ENCODE measurements at regions not wholly inside any gene's neighbourhood (a gene's known extent, or its start where the extent isn't known, plus 50 kb on each side); places are given as distances from the start of the nearest gene placed in this dataset.
"Not testable (repeated sequence)": the region's sequence is repeated elsewhere in the genome, so short reads cannot be mapped to it uniquely, and the experiment has no call there.

DNA sequence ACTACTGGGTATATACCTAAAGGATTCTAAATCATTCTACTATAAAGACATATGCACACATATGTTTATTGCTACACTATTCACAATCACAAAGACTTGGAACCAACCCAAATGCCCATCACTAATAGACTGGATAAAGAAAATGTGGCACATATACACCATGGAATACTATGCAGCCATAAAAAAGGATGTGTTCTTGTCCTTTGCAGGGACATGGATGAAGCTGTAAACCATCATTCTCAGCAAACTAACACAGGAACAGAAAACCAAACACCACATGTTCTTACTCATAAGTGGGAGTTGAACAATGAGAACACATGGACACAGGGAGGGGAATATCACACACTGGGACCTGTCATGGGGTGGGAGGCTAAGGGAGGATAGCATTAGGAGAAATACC lies 249.0 kb downstream of the SLCO4C1 start:
- not testable (repeated sequence) for DNase-seq

DNA sequence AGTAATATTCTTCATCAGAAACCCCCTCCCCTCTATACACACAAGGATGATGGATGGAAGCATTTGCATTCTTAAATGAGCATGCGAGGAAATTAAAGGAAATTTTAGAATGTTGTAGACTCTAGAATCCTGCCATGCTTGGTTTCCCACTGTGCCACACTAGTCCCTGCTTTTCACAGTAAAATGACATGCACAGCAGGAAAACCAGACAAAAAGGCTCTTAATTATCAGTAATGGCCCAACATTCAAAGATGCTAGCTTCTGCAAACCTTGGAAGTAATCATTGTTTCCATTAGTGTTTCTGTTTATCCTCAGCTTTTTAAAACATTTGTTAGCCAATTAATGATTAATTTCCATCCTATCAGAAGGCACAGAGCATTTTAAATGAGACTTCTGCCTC lies 255.8 kb downstream of the SLCO4C1 start:
- DNase-seq = no peak

DNA sequence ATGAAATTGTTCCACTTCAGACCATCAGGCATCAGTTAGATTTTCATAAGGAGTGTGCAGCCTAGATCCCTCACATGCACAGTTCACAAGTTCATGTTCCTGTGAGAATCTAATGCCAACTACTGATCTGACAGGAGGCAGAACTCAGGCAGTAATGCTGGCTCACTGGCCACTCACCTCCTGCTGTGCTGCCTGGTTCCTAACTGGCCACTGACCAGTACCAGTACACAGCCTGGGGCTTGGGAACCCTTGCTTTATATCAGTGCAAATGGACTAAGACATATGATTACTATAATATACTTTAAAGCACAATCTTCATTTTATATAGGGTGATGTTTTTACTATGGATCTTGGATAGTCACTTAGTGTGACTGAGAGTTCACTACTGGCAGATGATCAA lies 259.2 kb downstream of the SLCO4C1 start:
- DNase-seq = no peak

DNA sequence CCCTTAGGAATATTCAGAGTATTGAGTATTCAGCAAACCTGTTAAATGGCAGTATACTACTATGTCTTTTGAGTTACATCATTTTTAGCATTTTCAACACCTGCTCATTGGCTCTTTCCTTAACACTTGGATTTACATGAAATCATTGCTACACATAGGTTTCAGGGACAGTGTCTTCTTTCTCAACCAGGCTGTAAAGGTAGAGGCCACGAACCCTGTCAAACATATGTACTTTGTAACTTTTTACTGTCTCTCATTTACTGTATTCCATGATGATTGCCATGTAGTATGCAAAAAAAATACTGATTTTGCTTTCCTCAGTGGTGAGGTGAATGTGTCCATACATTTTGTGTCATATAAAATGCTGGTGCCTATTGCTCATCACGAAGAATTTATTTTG lies 264.4 kb downstream of the SLCO4C1 start:
- no peak for DNase-seq

- no peak for DNase-seq
Observed at GRCh38 chr5:102018690-102019089, 277.4 kb downstream of the SLCO4C1 start.

- DNase-seq = no peak
Observed at GRCh38 chr5:102018279-102018678, 277.8 kb downstream of the SLCO4C1 start.

GRCh38 chr5:102014371-102014770 lies 281.7 kb downstream of the SLCO4C1 start:
- no peak for DNase-seq

DNA sequence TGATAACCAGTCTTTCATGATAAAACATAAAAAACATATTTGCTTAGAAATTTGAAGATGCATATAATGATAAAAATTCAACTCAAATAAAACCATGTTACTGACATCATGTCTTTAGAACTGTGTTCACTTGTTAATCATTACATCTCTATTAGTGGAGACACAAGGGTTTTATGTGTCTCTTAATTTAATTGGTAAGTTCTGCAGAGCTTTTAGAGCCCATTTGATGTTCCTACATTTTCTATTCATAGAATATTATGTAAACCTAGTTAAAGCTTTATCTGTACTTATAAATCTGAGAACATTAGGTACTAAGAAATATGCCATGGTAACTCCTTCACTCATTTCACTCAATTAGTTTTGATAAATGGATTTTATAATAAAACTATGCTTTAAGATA lies 285.4 kb downstream of the SLCO4C1 start:
- DNase-seq = no peak

GRCh38 chr5:101997235-101997634 lies 298.8 kb downstream of the SLCO4C1 start:
- no peak for DNase-seq

DNA sequence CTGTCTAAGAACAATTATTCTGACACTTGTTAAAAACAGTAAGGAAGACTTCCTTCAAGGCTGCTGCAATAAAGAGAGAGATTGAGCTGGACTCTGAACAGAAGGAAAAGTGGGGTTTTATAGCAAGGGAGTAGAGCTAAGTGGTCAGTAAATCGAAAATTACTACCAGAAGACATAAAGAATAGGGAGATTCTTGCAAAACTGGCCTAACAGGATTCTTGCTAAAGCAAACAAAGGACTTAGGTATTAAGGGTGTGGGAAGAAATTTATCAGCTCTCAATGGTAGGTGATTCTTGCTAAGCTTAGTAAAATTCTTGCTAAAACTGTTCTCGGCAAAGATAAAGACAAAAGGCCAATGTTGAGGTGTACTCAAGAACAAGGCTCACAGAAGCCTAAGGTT lies 300.5 kb downstream of the SLCO4C1 start:
- no peak for DNase-seq

- no peak for DNase-seq
Observed at GRCh38 chr5:101991486-101991885, 304.6 kb downstream of the SLCO4C1 start.

- no peak for DNase-seq
Observed at GRCh38 chr5:101989659-101990058, 306.4 kb downstream of the SLCO4C1 start.

GRCh38 chr5:101977729-101978345 lies 318.2 kb downstream of the SLCO4C1 start:
- DNase-seq = no peak

DNA sequence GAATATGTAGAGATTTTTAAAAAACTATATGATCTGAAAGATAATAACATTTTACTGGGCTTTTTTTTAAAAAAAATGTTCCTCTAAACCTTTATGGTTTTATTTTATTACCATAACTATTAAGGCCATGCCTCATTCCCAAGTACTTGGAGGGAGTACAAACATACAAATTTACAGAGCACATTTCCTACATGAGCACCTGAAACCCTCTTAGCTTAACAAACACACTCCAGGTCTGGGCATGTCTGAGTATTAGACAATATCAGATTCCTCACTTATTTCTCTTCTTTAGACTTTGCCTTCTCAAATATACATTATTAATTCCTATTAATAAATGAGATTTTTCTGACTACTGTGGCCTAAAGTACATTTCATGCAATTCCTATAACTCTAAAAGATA lies 319.2 kb downstream of the SLCO4C1 start:
- DNase-seq = no peak

- no peak for DNase-seq
Observed at GRCh38 chr5:101969742-101970141, 326.3 kb downstream of the SLCO4C1 start.

- DNase-seq = no peak
Observed at GRCh38 chr5:101966476-101966875, 329.6 kb downstream of the SLCO4C1 start.

GRCh38 chr5:101955891-101956290 lies 340.2 kb downstream of the SLCO4C1 start:
- DNase-seq = no peak

- DNase-seq = no peak
Observed at GRCh38 chr5:101950019-101950418, 346.1 kb downstream of the SLCO4C1 start.

DNA sequence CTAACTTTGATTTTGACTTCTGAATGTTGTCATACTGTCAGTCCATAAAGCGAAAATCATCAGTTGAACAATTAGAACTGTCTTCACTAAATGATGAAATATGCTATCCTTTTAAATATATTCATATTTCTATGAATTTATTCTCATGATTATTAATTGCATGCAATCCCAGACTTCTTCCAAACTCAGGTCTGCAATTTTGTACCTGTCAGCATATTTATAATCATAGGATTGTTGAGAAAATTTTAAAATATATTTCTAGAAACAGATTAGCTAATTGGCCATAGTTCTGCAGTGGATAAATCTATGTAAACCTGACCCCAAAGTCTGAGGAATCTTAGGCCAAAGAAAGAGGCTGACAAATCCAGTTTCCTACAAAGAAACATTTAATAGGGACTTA lies 347.5 kb downstream of the SLCO4C1 start:
- no peak for DNase-seq

- DNase-seq = no peak
Observed at GRCh38 chr5:101943784-101944183, 352.3 kb downstream of the SLCO4C1 start.

DNA sequence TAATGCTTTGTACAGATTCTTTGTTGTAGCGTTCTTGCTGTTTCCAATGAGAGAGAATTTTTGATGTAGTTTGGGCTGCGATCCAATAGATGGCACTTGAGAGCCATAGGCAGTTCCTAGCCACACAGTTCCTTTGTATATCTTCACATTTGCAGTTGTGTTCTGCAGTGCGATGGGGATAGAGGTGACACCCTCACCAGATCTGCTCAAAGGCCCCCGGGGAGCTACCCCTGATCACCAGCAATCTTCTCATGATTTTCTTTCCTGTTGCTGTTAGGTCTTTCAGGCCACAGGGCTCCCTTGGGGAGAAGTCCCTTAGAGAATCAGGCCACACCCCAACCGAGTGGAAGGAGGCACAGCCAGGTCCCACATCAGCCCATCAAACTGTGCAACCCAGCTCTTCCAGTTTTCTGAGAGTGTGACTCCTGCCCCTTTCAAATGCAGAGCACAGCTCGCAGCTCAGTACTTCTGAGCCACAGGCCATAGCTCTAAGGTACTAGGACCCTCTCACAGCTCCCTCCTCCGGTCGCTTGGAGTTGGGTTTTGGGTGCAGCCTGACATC lies 353.7 kb downstream of the SLCO4C1 start:
- DNase-seq = no peak

DNA sequence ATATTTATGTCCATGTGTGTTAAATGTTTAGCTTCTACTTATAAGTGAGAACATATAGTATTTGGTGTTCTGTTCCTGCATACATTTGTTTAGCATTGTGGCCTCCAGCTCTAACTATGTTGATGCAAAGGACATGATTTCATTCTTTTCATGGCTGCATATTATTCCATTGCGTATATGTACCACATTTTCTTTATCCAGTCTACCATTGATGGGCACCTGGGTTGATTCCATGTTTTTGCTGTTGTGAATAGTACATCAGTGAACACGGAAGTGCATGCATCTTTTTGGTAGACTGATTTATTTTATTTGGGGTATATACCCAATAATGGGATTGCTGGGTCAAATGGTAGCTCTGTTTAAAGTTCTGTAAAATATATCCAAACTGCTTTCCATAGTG lies 359.0 kb downstream of the SLCO4C1 start:
- no peak for DNase-seq

DNA sequence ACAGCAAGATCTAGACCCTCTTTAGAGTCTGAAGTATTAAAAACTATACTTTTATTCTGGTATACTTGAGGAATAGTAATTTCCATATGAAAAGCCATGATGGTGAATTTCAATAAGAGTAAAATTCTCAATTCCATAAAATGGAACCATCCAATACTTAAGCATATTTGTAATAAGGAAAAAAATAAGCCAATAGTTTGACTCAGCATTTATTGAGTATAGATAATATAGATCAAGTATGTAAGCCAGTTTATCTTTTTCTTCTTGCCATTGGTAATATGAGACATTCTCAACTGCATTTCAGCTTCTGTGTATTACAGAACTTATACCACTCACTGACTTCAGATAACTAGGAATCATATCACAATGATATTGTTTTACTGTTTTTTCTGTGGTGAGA lies 361.0 kb downstream of the SLCO4C1 start:
- no peak for DNase-seq

DNA sequence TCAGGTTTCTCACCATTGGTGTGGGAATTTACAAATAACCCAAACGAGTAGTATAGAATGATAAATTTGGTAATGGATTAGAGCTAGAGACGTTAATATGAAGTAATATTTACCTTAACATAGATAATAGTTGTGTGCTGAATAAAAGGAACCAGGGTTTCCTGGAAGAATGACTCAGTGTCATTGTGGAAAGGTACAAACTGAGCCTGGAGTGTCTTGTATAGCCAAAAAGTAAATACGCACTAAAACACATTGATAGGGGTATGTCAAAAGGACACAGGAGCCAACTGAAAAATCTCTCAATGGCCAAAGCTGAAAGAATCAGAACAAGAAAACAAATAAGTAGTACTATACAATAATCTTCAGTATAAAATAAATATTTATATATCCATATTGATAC lies 363.5 kb downstream of the SLCO4C1 start:
- no peak for DNase-seq

DNA sequence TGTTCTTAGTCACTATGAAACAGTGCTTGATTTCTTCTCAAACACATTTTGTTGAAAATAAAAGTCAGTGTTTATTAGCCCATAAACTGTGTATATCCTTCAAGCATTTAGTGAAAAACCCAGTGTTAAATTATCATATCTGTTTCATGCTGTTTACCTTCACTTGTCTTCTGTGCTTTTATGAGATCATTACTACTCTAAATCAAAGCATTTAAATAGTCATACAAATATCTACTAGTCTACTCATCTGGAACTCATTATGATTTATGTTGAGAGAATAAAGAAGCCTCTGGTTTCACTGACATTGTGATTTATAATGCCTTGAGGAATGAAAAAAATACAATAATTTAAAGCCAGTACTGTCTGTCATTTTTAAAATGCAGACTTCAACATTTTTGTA lies 366.5 kb downstream of the SLCO4C1 start:
- DNase-seq = no peak
